ENCODE measurements at regions not wholly inside any gene's neighbourhood (a gene's known extent, or its start where the extent isn't known, plus 50 kb on each side); places are given as distances from the start of the nearest gene placed in this dataset.
"Not testable (repeated sequence)": the region's sequence is repeated elsewhere in the genome, so short reads cannot be mapped to it uniquely, and the experiment has no call there.

DNA sequence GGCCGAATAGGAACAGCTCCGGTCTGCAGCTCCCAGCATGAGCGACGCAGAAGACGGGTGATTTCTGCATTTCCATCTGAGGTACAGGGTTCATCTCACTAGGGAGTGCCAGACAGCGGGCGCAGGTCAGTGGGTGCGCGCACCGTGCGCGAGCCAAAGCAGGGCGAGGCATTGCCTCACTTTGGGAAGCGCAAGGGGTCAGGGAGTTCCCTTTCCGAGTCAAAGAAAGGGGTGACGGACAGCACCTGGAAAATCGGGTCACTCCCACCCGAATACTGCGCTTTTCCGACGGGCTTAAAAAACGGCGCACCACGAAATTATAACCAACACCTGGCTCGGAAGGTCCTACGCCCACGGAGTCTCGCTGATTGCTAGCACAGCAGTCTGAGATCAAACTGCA, 386.8 kb upstream of the SPHKAP start:
- DNase-seq: not testable (repeated sequence)

DNA sequence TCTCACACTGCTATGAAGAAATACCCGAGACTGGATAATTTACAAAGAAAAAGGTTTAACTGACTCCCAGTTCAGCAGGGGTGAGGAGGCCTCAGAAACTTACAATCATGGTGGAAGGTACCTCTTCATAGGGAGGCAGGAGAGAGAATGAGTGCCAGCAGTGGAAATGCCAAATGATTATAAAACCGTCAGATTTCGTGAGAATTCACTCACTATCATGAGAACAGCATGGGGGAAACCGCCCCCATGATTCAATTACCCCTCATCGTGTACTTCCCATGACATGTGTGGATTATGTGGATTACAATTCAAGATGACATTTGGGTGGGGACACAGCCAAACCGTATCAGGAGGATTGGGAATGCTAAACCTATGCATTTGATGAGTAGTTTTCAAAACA, 380.3 kb upstream of the SPHKAP start:
- no peak for DNase-seq

DNA sequence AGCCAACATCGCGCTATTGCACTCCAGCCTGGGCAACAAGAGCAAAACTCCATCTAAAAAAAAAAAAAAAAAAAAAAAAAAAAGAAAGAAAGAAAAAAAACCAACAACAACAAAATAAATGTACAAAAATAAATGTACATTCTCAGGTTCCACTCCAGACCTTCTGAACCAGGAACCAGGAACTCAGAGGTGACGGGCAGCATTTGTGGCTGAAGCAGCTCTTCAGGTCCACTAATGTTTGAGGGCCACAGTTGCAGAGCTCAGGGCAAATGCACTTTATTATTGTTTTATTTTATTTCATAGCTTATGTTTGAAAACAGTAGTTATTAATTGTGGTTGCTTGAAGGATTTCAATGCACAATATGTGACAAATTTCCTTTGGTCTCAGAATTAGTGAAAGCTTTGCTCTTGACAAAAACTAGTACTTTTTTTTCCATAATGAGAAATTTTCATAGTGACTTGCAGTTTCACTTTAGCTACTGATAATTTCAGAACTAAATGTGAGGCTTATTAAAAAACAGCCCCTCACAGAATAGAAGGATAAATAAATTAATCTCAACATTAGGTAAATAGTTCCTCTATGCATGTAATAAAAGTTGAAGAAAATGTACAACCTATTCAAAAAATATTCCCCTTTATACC, 378.4 kb upstream of the SPHKAP start:
- no peak for DNase-seq

DNA sequence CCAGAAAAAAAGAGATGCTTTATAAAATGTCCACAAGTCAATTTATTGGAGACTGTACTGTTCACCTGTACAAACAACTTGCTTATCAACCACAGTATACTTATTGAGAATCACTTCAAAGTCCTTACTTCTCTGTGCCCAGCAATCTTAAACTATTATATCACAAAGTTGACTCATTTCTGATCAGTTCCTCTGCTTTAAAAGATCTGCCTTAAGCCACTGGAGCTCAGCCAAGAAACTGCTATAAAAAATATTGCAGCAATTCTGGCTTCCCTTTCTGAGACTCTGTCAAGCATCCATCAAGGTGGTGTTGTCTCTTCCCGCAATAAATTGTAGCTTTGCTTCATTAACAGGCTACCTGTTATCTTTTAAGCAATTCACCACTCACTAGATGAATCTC, 375.2 kb upstream of the SPHKAP start:
- no peak for DNase-seq

DNA sequence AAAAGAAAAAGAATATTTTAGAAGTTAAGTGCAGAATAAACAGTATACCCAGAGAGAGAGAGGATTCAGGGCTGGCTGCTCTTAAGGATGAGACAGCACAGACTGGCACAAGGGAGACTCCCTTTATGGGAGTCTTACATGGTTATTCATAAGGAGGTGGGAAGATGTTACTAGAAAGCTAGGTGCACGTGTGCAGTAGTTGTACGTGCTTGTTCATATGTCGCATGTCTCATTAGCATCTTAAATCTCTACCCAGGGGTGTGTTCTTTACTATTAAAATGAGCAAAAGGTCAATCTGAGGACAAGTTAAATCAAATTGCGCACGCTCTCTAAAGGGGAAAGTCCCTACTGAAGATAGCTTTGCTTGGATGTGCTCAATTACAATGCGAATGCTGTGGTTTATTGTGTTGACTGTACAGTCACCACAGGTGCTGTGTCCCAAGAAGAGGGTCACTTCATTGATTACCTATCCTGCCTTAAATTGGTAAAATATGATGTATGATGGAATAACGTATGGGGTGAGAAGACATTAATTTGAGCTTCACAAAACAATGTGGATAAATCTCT, 368.0 kb upstream of the SPHKAP start:
- DNase-seq: no peak

DNA sequence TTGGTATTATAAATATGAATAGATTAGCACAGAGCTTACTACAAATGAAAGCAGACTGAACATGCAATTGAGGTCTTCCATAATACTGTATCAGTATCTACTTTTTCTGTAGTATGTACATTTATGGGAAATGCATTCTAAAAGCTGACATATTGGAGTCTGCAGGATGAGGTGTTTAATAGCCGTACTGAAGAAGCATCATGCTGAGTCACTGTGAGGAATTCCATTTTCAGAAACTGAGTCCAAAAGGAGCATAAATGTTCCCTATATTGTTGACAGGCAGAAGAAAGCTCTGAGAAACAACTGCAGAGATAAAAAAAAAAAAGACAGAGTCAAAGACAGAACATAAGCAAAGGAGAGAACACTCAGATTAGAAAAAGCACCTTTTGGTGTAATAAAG, 366.7 kb upstream of the SPHKAP start:
- DNase-seq: no peak

DNA sequence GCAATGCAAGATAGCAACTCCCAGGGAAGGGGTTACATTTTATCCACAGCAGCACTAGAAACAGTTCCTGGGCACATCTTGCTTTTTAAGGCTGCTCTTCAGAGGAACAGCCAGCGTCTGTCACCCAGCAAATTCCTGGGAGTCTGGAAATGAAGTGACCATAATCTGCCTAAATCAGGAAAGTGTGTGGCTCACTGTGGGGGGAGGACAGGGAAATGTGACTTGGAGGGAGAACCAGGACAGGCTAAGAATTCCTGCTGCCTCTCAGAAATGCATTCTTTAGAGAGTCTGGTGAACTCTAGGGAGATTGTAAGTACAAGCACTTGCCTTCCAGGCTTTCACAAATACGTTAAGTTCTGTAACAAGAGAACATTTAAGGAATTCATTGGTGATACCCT, 364.3 kb upstream of the SPHKAP start:
- no peak for DNase-seq

DNA sequence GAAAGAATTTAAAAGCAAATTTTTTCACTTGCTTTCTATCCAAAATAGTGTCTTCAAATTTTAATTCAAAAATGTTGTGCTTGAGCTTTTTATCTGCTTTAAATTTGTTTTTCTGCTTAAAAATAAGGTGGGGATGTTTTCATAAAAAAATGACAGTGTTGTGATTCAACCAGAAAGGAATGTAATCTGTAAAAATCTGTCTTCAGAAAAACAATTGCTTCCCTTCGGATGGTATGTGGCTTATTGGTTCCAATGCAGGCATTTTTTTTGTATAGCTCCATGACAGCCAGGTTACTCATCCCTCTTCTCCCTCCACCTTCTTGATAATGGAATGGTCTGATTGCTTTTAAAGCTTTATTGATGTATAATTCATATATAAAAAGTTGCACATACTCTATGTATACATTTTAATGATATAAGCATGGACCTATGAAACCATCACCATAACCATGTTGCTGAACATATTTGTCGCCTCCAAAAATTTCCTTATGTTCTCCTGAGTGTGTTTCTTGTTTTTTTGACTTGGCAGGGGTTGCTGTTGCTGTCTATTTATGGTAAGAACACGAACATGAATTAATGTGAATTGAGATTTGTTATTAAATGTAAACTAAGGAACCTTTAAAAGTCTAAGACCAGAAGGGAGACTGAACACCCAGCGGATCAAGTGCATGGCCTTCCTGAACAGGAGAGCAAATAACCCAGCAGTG, 363.7 kb upstream of the SPHKAP start:
- no peak for DNase-seq

DNA sequence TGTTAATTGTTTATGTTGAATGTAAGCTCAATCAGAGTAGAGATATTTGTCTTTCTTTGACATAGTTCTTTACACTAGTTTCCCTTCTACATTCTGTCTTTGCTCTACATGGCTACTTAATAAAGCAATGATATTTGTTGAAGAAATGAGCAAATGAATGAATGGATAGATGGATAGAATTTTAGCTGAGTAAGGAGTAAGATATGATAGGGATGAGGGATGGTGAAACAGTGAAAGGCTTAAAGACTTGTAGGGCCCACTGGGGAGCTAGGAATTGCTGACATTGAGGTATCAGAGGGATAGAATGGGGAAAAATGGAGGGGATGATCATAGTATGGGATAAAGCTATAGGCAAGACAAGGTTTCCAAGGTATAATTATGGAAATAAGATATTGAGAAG, 361.6 kb upstream of the SPHKAP start:
- DNase-seq: no peak

DNA sequence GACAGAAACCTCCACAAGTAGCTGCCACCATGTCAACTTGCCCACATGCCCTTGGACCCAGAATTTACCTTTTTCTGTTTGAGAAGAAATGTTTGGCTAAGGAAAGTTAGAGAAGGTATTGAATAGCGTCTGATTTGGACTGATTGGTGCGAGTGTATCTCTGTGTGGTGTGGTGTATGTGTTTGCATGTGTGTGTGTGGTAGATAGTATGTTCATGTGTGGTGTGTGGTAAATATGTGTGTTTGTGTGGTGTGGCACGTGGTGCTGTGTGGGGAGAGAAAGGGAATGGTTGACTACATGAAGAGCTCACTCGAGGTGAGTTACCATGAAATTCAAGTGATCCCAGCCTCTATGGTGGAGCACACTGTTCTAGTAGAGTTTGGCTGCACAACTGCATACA, 360.8 kb upstream of the SPHKAP start:
- DNase-seq: no peak

DNA sequence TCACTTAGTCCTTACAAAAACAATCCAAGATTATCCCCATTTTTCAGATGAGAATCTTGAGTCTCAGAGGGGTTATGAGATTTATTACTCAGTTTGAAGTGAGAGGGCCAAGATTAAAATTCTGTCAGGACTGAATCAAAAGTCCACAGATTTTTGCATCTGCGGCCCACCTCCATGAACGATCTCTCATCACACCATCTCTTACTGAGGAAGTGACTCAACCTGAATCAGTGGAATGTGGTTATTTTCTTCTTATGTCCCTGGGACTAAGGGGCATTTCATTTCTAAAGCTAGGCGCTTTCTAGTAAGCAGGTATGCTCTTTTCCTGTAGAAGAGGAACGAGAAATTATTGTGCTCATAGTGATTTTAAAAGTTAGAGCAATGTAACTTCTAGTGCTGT, 360.3 kb upstream of the SPHKAP start:
- DNase-seq: no peak

DNA sequence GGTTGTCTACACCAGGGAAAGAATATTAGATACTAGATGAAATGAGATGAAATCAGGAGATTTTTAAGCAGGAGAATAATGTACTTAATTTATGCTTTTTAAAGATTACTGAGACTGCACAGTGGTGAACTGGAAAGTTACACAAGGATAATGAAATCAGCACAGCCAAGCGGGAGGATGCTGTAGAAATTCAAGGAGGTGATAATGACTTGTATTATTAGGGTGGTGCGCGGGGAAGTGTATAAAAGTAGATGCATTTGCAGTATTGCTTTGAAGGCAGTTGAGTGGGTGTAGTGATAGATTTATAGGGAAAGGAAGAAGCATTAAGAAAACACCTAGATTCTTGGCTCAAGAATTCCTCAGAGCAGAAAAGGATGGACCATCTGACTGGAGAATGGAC, 359.5 kb upstream of the SPHKAP start:
- no peak for DNase-seq

DNA sequence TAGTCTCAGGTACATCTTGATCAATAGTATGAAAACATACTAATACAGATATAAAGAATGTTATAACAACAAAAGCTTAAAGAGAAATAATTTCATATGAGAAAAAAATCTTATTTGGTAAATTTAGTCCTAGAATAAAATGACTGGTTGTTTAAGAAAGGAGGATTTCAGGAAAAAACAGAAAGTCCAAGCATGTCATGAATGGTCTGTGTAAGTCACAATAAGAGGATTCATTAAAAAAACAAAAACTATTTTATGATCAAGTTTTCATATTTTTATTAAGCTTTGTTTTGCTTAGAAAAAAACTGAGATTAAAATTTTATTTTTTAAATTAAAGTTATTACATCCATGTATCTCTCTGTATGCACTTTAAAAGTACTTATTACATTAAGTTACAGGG, 353.9 kb upstream of the SPHKAP start:
- no peak for DNase-seq

DNA sequence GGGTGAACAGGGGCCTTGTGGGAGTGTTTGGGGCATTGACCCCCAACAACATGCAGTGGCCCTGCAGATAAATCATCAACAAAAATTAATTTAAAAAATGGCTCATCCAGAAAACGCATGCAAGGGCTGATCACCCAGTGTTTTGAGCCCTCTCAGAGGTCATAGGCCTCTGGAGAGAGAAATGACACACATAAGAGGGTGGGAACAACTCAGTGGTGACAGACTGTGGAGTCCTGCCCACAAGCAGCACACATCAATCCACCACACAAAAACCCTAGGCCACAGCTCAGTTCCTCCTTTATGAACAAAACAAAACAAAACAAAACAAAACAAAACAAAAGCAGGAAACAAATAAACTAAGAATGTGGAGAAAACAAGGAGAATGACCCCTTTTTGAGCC, 351.7 kb upstream of the SPHKAP start:
- DNase-seq: no peak

DNA sequence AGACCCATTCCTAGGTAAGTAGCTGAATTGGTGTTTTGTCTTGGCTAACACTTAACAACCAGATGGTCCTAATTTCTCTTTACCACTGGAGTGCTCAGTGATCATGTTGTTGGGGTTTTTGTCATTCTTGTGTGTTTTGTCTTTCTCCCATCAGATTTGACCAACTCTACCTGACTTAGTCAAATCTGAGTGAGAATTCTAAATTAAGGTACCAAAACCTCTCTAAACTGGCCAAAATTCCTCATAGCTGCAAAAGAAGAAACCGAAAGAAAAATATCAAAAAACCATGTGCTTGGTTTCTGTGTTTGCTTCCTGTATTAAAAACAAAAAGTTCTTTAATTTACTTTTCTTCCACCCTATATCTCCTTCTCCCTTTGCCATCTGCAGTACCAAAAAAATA, 350.7 kb upstream of the SPHKAP start:
- DNase-seq: no peak

DNA sequence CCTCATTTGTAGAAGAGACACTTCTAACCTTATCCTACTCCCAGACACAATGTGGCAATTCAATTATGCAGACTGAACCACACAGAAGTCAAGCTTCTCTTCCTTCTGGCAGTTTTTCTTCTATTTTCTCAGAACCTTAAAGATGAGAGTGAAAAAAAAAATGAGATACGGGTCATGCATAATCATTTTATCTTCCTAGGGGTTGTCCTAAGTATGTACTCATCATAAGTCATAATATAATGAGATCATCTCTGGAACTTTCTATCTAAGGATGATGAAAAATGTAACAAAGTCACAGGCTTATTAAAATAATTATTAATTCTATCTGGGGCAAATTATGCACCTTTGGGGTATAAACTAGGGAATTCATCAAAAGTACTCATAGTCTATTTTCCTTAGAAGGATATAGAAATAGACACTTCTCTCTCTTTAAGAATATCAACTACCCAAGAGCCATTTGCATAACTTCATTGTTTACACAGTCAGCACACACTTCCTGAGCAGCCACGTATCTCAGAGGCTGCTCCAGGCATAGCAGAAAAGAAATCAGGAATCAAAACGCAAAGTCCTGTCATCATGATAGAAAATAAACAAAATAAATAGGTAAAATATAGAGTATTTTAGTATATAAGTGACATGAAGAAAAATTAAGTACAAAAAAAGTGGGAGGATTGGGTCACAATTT, 345.9 kb upstream of the SPHKAP start:
- DNase-seq: no peak

DNA sequence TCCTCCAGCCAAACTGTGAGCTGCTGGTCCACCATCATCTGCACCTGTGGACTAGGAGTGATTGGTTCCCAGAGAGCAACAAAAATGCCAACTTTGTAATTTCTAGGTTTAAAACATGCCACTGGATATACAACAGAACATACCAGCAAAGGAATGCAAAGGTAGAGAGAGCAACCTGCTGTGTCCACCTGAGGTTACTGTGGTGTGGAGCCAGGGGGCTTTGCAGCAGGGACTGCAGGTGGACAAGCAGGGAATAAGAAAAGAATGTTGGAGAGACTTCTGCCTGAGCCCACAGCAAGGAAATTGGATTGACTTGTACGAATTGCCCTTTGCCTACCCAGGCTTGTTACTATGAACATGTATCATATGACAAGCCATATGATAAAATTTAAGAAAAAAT, 345.2 kb upstream of the SPHKAP start:
- DNase-seq: no peak

DNA sequence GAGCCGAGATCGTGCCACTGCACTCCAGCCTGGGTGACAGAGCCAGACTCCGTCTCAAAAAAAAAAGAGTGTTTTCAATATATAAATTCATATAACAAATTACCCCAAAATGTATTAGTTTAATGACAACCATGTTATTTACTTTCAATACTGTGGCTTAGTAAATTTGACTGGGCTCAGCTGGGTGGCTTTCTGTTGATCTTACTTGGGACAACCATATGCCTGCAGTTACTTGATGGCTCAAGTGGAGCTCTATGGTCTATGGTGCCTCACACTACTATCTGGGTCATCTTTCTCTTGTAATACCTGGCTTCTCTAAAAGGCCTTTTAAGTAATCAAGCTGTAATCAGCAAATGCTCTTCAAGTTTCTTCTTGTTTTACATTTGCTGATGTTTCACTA, 341.5 kb upstream of the SPHKAP start:
- DNase-seq: no peak

DNA sequence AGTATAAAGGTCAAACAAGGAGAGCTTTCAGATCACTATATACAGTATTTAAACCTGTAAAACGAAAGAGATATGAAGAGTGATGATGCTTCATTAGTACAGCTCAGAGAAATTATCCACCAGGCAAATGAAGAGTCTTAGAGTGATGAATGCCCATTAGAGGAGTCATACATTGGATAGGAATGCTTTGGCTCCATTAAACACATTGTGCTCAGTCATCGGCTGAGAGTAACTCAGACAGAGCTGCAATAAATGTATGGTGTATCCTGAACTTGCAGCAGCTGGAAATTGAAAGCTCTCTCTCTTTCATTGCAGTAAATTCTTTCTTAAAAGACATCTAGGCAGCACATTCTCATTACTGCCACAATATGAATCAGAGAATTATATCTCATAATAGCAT, 340.8 kb upstream of the SPHKAP start:
- no peak for DNase-seq

DNA sequence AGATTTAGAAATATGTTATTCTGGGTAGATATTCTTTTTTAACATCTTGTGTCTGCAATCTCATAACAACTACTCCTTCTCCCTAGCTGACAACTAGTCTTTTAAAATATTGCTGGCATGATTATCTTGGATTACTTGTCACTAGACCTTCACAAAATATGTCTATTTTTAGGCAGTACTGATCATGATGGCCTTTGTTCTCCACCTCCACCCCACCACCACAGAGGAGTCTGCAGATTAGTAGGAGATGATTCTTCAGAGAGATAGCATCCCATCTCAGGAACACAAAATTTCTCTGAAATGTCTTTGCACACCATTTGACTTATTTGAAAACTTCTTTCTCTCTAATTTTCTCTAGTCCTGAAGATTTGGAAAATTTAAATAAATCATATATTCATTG, 338.1 kb upstream of the SPHKAP start:
- DNase-seq: no peak

DNA sequence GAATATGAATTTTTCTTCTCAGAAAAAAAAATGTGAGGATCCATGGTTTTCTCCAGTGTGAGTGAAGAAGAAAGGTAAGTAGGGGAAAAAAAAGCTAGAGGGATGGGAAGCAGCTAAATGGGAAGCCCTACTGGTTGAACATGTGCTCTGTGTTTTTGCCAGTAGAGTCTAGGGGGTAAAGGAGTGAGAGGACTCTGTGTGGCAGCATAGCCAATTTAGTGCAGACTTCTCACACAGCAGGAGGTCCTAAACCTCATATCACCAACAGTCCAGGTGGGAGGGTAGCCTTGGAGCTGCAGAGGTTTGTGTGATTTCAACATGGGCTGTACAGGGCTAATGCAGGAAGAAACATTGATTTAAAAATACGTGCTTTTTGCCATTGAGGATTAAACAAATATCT, 334.5 kb upstream of the SPHKAP start:
- no peak for DNase-seq

DNA sequence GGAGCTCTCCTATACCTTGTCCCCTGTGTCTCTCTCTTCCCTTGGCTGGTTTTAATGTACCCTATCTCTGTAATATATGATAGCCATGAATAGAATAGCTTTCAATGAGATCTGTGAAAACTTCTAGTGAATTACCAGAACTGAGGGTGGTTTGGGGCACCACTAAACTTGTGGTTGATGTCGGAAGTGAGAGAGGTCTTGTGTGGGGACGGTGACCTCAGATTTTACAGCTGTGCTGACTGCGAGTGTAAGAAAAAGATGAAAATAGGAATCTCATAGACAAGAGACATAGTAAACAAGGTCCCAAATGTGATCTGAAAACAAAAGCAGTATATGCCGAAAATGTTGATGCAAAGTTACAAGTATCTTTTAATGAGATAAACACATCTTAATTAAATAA, 332.0 kb upstream of the SPHKAP start:
- not testable (repeated sequence) for DNase-seq

DNA sequence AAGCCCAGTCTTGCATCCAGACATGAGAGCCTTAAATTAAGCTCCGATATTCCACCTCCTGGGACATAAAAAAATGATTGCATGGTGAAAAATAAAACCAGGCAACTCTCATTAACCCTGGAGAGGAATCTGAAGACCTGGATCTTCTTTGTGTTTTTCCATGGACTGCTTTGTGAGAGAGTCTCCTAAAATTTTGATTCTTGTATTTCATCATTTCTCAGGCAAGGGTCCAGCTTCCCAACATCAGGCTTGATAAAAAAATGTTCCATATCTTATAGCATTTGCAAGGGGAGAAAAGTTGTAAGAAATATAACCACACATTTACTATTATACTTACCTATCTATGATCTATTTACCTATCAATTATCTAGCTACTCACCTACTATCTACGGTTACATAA, 327.5 kb upstream of the SPHKAP start:
- no peak for DNase-seq

DNA sequence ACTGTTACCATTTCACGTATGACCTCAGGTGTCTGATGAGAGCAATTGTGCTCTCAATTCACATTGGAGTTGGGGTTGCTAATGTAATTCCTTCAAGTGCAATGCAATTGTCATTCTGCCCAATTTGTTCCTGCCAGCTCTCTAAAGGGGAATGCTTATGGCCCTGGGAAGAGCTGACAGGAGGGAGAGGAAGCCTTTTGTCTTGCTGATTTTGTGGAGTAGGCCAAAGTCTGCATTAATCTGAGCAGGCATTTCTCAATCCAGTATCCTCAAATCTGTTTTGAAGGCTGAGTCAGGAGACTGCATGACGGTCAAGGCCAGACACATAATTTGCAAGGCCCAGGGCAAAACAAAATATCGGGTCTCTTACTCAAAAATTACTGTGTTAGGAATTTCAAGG, 326.4 kb upstream of the SPHKAP start:
- DNase-seq: no peak

Measured in suppressor macrophage treated with lipopolysaccharide for 4 hours (primary cell).